Skeletal muscle satellite cell (primary cell): ENCODE measurements at regions not wholly inside any gene's neighbourhood (a gene's known extent, or its start where the extent isn't known, plus 50 kb on each side); places are given as distances from the start of the nearest gene placed in this dataset.
"Not testable (repeated sequence)": the region's sequence is repeated elsewhere in the genome, so short reads cannot be mapped to it uniquely, and the experiment has no call there.

Source experiments
- H3K27me3 ChIP-seq: 2 replicates; pipeline ENCODE4 v1.7.0; 2013; ENCODE audit warnings: low read length; ENCODE audit not compliant: control insufficient read depth, insufficient read depth
- H3K36me3 ChIP-seq: 2 replicates; pipeline ENCODE4 v1.7.0; 2013; ENCODE audit warnings: mild to moderate bottlenecking, control low read depth, low read length; ENCODE audit not compliant: insufficient read depth
- H3K4me1 ChIP-seq: 2 replicates; pipeline ENCODE4 v1.7.0; 2013; ENCODE audit warnings: low read length; ENCODE audit not compliant: control insufficient read depth, insufficient read depth
- H3K4me2 ChIP-seq: 2 replicates; pipeline ENCODE4 v1.7.0; 2013; ENCODE audit warnings: mild to moderate bottlenecking, low read length
- H3K4me3 ChIP-seq: 2 replicates; pipeline ENCODE4 v1.7.0; 2013; ENCODE audit warnings: low read length
- H3K9ac ChIP-seq: 2 replicates; pipeline ENCODE4 v1.7.0; 2013; ENCODE audit warnings: mild to moderate bottlenecking, low read depth, low read length, moderate library complexity
- H3K9me3 ChIP-seq: replicated peaks from 2 replicates; pipeline ENCODE4 v1.7.0; 2013; ENCODE audit warnings: mild to moderate bottlenecking, control low read depth, low read length

DNA sequence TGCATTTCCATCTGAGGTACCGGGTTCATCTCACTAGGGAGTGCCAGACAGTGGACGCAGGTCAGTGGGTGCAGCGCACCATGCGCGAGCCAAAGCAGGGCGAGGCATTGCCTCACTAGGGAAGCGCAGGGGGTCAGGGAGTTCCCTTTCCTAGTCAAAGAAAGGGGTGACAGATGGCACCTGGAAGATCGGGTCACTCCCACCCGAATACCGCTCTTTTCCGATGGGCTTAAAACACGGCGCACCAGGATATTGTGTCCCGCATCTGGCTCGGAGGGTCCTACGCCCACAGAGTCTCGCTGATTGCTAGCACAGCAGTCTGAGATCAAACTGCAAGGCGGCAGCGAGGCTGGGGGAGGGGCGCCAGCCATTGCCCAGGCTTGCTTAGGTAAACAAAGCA lies 1157.1 kb downstream of the NAALADL2 start:
- H3K27me3 ChIP-seq, H3K4me2 ChIP-seq, H3K36me3 ChIP-seq, H3K9ac ChIP-seq, H3K4me1 ChIP-seq, H3K9me3 ChIP-seq, H3K4me3 ChIP-seq: not testable (repeated sequence)

DNA sequence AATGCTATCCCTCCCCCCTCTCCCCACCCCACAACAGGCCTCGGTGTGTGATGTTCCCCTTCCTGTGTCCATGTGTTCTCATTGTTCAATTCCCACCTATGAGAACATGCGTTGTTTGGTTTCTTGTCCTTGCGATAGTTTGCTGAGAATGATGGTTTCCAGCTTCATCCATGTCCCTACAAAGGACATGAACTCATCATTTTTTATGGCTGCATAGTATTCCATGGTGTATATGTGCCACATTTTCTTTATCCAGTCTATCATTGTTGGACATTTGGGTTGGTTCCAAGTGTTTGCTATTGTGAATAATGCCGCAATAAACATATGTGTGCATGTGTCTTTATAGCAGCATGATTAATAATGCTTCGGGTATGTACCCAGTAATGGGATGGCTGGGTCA lies 1156.1 kb downstream of the NAALADL2 start:
- H3K4me3 ChIP-seq, H3K4me1 ChIP-seq, H3K9ac ChIP-seq, H3K4me2 ChIP-seq, H3K27me3 ChIP-seq, H3K9me3 ChIP-seq, H3K36me3 ChIP-seq: not testable (repeated sequence)

DNA sequence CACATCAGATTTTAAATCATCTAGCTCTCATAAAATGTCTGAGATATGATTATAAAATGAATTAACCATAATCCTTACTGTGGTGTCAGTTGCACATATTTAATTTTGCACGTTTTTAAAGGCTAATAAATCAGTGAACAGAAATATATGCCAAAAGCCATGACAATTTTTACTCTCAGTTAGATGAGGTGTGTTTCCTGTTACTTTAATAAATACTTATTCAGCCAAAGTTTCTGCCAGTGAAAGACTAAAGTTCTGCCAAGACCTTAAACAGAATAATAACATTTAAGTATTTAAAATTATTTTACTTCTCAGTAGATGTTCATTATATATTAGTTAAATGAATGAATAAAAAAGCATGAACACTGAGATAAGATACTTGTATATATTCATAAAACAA lies 1150.1 kb downstream of the NAALADL2 start:
- H3K4me3 ChIP-seq: no peak overlapping the region

DNA sequence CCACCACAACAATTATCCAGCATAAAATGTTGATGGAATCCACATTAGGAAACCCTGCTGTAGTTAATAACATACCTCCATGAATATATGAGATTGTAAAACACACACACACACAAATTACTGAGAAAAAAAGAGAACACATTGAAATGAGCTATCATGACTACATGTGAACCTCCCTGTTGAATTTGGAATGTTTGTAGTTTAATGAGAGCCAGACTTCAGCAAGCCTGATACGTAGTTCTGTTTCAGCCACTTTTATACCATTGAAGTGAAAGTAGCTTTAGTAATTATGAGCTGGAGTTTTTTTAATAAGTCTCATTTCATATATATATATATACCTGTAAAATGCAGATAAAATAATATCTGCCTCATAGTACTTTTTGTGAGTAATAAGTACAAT lies 1146.4 kb downstream of the NAALADL2 start:
- Histone ChIP-seq H3K4me3 (no peak overlapping the region), H3K9ac (no peak overlapping the region), H3K27me3 (no peaks in the 10 kb centered on the region), H3K9me3 (no peaks in the 10 kb centered on the region), H3K4me1 (no peaks in the 10 kb centered on the region), H3K4me2 (no peak overlapping the region), H3K36me3 (no peaks in the 10 kb centered on the region)

More for the DNA sequence above, 1150.1 kb downstream of the NAALADL2 start:
- Histone ChIP-seq H3K4me1 (no peaks in the 10 kb centered on the region), H3K9me3 (no peaks in the 10 kb centered on the region), H3K36me3 (no peaks in the 10 kb centered on the region), H3K4me2 (no peak overlapping the region), H3K27me3 (no peaks in the 10 kb centered on the region), H3K9ac (no peak overlapping the region)

DNA sequence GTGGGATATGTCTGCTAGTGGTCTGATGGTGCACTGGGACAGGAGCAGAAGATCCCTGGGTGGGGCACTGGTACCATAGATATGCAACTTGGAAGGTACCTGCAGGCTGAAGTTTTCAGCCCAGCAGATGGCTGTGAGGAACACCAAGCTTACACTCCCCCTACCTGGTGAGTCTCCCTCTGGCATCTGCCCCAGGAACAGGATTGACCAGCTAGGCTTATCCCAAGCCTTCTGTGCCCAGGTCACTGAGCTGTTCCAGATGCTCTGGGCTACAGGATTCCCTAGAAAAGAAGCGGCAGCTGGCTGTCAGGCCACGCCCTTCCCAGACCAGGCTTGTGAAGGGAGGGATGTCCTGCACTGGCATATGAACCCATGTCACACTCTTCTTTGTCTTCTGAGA lies 1130.0 kb downstream of the NAALADL2 start:
- H3K4me2 ChIP-seq: no peak overlapping the region
- H3K27me3 ChIP-seq: no peaks in the 10 kb centered on the region
- no peak overlapping the region for H3K9ac ChIP-seq
- no peaks in the 10 kb centered on the region for H3K4me1 ChIP-seq
- H3K36me3 ChIP-seq: no peaks in the 10 kb centered on the region
- no peaks in the 10 kb centered on the region for H3K9me3 ChIP-seq
- no peak overlapping the region for H3K4me3 ChIP-seq

DNA sequence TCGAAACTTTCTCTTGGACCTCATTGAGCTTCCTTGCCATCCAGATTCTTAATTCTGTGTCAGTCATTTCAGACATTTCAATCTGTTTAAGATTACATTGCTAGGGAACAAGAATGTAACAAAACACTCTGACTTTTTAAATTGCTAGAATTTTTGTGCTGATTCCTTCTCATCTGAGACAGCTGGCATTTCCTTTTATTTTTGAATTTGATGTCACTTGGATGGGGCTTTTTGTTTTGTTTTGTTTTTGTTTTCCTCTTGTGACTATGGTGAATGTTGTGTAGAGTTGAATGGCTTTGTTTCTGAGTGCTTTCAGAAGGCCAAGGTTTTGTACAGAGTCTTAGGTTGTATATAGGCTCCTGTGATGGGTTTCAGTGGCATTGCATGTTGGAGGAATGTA lies 1129.3 kb downstream of the NAALADL2 start:
- Histone ChIP-seq H3K4me1 (no peaks in the 10 kb centered on the region), H3K9ac (no peak overlapping the region), H3K27me3 (no peaks in the 10 kb centered on the region), H3K36me3 (no peaks in the 10 kb centered on the region), H3K4me3 (no peak overlapping the region), H3K9me3 (no peaks in the 10 kb centered on the region), H3K4me2 (no peak overlapping the region)

DNA sequence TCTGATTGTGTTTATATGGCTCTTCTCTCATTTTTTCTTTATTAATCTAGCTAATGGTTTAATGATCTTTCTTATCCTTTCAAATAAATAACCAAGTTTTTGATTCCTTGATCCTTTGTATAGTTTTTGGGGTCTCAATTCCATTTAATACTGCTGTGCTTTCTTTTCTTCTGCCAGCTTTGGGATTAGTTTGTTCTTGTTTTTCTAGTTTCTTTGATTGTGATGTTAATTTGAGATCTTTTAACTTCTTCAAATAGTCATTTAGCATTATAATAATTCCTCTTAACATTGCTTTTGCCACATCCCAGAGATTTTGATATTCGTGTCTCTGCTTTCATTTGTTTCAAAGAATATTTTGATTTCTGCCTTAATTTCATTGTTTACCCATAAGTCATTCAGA lies 1126.6 kb downstream of the NAALADL2 start:
- Histone ChIP-seq H3K9me3 (no peaks in the 10 kb centered on the region), H3K9ac (no peak overlapping the region), H3K4me2 (no peak overlapping the region), H3K4me1 (no peaks in the 10 kb centered on the region), H3K4me3 (no peak overlapping the region), H3K36me3 (no peaks in the 10 kb centered on the region), H3K27me3 (no peaks in the 10 kb centered on the region)

DNA sequence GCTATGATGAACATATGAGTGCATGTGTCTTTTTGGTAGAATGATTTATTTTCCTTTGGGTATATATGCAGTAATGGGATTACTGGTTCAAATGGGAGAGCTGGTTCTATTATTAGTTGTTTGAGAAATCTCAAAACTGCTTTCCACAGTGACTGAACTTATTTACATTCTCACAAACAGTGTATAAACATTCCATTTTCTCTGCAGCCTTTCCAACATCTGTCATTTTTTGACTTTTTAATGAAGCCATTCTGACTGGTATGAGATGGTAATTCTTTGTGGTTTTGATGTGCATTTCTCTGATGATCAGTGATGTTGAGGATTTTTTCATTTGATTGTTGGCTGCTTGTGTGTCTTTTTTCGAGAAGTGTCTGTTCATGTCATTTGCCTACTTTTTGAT lies 1124.2 kb downstream of the NAALADL2 start:
- Histone ChIP-seq H3K36me3 (no peaks in the 10 kb centered on the region), H3K9ac (no peak overlapping the region), H3K4me1 (no peaks in the 10 kb centered on the region), H3K9me3 (no peaks in the 10 kb centered on the region), H3K4me3 (no peak overlapping the region), H3K4me2 (no peak overlapping the region), H3K27me3 (no peaks in the 10 kb centered on the region)

DNA sequence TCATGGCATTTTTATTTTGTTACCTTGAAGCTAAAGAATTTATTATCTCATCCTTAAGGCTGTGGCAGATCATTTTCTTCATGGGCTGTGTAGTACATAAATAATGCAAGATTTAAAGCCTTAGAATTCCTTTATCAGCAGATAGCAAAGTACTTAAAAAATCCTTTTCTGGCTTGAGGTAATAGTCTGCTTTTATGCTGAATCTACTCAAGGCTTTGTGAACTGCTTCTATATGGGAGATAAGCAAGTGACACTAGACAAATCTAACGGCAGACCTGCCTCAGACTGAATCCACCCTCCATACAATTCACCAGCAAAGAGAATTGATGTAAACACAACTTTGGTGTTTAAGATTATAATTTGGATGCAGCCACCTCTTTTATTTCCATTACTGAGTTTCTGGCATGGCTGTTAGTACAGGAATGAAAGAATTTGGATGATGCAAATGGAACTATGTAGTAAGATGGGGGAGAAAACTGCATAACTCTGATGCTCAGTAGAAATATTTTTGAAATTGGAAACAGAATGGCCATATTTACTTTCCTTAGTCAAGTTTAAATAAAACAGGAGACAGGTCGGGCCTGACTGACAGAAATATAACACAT lies 1121.5 kb downstream of the NAALADL2 start:
- Histone ChIP-seq H3K9me3 (no peaks in the 10 kb centered on the region), H3K9ac (no peak overlapping the region), H3K4me2 (no peak overlapping the region), H3K4me1 (no peaks in the 10 kb centered on the region), H3K27me3 (no peaks in the 10 kb centered on the region), H3K4me3 (no peak overlapping the region), H3K36me3 (no peaks in the 10 kb centered on the region)

DNA sequence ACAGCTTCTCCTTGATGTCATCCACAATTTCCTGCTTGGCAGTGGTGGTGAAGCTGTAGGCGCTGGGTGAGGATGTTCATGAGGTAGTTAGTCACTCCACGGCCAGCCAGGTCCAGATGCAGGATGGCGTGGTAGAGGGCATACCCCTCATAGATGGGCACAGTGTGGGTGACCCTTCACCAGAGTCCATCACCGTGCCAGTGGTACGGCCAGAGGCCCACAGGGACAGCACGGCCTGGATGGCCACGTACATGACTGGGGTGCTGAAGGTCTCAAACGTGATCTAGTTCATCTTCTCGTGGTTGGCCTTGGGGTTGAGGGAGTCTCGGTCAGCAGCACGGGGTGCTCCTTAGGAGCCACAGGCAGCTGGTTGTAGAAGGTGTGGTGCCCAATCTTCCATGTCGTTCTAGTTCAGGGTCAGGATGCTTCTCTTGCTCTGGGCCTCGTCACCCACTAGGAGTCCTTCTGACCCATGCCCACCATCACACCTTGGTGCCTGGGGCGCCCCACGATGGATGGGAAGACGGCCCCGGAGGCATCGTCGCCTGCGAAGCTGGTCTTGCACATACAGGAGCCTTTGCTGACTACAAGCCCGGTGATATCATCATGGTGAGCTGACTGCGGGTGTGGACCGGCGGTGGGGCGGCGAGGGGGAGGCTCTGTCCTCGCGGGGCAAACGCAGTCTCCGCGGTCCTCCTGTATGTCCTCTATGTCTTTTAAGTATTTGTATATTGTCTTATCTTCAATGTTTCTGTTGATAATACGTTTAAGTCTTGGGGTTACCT lies 1119.0 kb downstream of the NAALADL2 start:
- H3K4me3 ChIP-seq: no peak overlapping the region
- H3K4me2 ChIP-seq: no peak overlapping the region
- no peak overlapping the region for H3K9ac ChIP-seq
- no peaks in the 10 kb centered on the region for H3K4me1 ChIP-seq
- no peaks in the 10 kb centered on the region for H3K27me3 ChIP-seq
- no peaks in the 10 kb centered on the region for H3K9me3 ChIP-seq
- no peaks in the 10 kb centered on the region for H3K36me3 ChIP-seq

DNA sequence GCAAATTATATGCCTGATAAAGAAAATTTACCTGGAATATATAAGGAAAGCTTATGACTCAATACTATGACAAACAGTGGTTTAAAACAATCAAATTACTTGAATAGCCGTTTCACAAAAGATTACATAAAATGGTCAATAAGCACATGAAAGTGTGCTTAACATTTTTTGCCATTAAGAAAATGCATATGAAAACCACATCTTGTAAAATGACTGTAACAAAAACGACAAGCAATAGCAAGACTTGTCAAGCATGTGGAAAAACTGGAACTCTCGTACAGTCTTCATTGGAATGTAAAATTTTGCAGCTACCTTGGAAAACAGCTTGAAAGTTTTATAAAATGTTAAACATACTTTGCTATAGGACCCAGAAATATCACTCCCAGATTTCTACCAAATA lies 1110.3 kb downstream of the NAALADL2 start:
- Histone ChIP-seq H3K36me3 (no peaks in the 10 kb centered on the region), H3K9me3 (no peaks in the 10 kb centered on the region), H3K4me2 (no peak overlapping the region), H3K27me3 (no peaks in the 10 kb centered on the region), H3K4me3 (no peak overlapping the region), H3K4me1 (no peaks in the 10 kb centered on the region), H3K9ac (no peak overlapping the region)

DNA sequence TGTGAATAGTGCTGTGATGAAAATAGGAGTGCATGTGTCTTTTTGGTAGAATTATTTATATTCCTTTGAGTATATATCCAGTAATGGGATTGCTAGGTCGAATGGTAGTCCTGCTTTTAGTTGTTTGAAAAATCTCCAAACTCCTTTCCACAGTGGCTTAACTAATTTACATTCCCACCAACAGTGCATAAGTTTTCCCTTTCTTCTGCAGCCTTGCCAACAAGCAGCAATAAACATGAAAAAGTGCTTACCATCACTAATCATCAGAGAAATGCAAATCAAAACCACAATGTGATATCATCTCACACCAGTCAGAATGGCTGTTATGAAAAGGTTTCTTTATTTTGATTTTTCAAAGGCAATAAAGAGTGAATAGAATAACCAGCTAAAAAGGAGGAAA lies 1105.9 kb downstream of the NAALADL2 start:
- H3K4me3 ChIP-seq: no peak overlapping the region
- no peak overlapping the region for H3K9ac ChIP-seq
- no peak overlapping the region for H3K4me2 ChIP-seq
- no peaks in the 10 kb centered on the region for H3K4me1 ChIP-seq
- H3K27me3 ChIP-seq: no peaks in the 10 kb centered on the region
- no peaks in the 10 kb centered on the region for H3K9me3 ChIP-seq
- no peaks in the 10 kb centered on the region for H3K36me3 ChIP-seq
